HG03108 (cell line): ENCODE measurements at regions not wholly inside any gene's neighbourhood (a gene's known extent, or its start where the extent isn't known, plus 50 kb on each side); places are given as distances from the start of the nearest gene placed in this dataset.

Experiments
- ATAC-seq: cut with Tn5 transposase; IDR thresholded peaks from one replicate; pipeline ENCODE4 v1.9.1; 2021; ENCODE audit warnings: moderate library complexity; ENCODE audit not compliant: unreplicated experiment

DNA sequence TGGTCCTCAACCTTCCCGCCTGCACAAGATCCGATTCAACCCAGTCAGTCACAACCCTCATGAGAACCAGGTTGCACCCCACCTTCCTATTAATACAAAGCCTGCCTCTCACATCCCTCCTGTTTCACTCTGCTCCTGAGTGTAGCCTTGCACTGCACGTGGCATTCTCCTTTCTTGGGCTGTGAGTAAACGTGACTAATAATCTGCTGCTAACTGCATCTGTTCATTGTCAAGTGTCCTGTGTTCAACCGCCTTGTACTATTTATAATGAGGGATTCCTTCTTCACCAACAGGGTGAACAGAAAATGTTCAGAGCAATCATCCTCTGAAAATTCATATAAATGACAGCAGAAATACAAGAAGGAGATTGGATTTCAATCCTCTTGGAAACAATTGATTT lies 1608.2 kb downstream of the SLITRK5 start:
- ATAC-seq = no peak

DNA sequence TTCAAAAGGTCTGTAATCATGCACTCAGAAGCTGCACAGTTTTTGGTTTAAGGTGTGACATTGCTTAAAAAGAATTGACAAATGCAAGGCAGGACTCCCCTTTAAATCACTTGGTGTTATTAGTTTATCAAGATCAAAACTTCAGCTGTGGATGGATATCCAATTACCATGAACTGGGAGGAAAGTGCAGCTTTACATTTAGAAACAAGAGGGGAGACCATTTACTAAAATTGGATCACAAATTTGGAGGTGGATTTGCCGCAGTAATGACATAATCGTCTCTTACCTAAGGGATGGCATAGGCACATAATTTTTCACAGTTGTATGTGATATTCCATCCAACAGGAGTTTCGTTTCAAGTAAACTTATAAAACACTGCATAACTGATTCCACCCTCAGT lies 1610.2 kb downstream of the SLITRK5 start:
- ATAC-seq = no peak

DNA sequence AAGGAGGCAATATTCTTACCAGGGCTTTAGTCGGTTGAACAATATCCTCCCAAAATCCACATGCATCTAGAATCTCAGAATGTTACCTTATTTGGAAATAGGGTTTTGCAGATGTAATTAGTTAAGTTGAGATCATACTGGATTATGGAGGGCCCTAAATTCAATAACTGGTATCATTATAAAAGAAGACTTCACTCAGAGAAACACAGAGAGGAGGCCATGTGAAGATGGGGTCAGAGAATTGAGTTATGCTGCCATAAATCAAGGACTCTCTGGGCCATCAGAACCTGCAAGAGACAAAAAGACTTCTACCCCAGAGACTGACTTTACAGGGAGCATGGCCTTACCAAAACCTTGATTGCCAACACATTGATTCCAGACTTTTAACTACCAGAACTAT lies 1611.1 kb downstream of the SLITRK5 start:
- ATAC-seq = no peak

DNA sequence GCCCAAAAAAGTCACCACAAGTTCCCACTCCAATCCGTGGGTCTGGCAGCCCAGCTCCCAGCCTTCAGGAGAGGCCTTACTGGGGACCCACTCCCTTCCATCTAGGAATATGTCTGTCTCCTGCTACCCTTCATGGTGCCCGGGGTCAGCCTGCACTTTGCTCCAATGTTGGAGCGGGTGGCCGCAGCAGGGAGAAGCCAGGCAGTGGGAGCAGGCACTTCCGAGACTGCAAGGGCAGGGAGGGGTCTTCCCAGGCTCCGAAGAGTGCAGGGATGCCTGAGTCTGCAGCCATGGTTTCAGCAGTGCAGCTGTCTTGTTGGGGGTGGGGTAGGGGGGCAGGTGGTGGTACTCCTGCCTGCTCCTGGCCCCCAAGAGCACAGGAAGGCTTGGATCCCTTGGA lies 1616.2 kb downstream of the SLITRK5 start:
- ATAC-seq = no peak

DNA sequence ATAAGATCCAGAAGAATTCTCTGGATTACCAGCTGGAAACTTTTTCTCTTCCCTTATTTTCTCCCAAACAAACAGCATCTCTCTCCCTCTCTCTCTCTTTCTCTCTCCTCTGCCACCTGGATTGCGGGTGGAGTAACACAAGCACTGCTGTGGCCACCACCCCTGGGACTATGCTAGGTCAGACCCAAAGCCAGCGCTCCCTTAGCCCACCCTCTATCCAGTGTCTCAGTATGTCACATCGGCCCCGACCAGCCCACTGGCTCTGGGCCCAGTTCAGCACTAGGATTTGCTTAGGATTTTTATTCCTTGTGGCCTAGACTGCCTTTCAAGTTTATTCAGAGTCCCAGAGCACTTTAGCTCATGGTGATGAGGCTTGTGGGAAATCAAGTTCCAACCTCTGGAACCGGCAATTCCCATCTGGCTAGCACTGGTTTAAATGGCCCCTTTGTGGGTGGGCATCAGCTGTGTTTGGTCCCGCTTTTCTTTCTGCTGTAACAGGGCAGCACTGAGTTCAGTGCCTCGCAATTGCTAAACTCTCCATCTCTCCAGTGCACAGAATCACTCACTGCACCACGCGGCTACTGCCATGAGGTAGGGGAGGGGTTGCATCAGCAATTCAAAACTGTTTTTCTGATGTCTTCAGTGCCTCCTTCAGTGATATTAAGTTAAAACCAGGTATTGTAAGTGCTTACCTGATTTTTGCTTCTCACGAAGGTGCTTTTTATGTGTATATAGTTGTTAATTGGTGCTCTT lies 1623.1 kb downstream of the SLITRK5 start:
- ATAC-seq = no peak

DNA sequence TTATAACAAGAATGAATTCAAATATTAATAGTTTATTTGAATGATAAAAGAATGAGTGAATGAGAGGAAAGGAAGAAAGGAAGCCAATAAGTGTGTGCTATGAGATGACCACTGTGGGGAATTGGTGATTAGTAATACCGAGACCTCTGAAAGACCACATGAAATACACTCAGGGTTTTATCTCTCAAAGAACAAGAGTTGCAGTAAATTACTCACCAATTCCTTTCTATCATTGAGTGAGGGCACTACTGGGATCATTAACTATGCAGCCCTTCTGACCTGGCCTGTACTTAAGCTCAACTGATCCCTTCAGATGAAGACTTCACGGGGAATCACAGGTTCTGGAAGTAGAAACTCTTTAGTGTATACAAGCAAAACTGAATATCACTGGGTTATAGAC lies 1636.1 kb downstream of the SLITRK5 start:
- no peak for ATAC-seq

DNA sequence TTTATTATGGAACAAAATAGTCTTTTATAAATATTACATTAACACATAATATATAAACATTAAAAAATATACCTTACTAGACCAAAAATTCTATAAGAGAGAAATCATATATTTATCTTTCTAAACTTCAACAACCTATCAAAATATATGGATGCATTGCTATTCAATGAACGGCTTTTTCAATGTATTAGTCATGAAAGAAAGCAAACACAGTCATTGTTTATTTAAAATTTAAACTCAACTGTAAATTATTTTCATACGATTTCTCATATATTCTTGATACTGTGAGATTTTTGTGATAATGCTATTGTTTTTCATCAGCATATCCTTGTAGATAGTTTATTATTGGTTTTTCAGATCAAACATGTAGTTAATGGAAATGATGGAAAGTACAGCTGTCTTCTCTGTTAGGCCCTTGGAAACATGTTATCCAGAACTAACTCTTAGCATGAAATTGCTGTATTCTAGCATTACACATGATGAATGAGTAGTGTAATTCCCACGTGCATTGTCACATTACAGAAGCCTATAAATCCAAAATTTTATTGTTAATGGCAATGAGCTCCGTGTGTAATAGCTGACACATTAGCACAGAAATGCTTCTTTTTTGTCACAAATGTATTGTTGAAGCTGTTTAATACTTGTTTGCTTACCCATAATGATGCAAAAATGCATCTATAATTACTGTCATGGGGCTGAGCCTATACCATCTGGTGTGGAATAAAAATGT lies 1639.9 kb downstream of the SLITRK5 start:
- no peak for ATAC-seq

DNA sequence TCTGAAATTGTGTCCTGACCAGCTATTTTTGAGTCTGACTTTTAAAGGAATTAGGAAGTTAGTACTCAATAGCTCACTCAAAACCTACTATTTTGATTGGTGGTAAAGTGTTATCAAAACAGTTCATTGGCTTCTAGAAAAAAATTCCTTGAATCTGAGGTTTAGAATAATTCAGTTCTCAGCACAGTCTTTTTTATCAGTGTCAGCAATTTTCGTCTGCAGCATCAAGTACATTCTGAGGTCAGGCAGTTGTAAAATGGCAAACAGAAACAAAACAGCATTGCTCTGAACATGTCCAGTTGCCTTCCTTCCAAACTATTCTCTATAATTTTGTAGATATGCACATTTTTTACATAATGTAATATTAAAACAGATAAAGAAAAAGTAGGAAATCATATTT lies 1644.1 kb downstream of the SLITRK5 start:
- ATAC-seq = no peak

DNA sequence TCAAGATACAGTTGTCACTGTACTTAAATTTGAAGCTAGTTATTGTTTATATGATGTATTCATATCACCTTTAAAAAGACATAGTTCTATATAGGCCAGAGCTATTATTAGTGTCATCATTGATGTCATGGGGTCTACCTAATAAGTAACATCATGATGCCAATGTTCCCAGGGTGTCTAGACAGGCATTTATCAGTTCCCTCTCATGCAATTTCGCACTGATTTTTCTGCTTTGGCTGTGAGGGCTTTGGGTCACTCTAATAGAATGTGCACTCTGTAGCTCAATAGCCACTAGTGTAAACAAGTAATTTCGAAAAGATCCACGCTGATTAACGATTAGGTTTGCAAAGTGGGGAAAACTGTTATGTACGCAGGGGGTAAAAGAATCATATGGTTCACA lies 1651.3 kb downstream of the SLITRK5 start:
- no peak for ATAC-seq

DNA sequence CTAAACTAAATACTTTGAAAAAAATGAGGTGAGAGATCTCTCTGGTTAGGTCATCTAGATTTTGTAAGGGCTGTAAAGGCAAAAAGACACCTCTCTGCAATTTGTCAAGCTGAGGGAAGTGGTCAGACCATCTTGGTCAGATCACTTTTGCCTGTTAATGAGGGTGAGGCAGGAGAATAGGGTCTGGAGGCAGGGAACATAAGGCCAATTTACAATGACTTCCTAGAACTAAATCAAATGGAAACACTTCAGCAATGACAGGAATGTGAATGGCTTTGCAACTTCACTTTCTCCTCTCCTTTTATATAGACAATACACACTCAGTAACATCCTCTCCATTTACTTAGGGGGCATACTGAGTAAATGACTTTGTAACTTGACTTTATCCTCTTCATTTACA lies 1653.4 kb downstream of the SLITRK5 start:
- ATAC-seq = no peak

DNA sequence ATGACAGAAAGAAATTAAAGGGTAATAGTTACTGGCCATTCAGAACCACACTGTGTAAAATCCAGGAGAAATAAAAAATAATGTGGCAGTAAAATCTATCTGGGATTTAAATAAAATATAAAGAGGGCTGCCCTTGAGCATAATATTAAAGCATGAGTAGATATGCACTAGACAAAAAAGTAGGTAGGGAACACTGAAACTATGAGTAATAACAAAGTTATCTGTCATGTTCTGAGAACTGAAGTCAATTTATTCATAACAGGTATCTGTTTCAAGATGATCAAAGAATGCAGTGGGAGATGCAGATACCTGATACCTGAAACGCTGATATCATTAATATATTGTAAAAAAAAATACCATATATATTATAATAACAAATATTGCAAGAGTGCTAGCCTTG lies 1672.0 kb downstream of the SLITRK5 start:
- ATAC-seq = no peak

DNA sequence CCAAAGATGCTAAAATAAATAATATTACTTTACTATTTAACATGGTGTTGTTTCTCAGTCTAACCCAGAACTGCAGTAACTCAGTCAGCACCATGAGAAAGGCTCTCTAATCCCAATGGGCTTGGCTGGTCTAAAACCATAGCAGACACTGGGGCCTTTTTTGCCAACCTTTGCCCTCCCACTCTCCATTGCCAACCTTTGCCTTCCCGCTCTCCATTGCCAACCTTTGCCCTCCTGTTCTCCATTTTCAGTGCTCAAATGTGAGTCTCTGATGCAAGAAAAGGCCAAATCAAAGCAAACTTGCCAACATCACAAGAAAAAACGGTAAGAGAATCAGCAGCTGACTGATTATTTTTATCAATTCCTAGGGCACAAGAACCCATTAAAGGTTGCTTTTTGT lies 1681.2 kb downstream of the SLITRK5 start:
- ATAC-seq = no peak

DNA sequence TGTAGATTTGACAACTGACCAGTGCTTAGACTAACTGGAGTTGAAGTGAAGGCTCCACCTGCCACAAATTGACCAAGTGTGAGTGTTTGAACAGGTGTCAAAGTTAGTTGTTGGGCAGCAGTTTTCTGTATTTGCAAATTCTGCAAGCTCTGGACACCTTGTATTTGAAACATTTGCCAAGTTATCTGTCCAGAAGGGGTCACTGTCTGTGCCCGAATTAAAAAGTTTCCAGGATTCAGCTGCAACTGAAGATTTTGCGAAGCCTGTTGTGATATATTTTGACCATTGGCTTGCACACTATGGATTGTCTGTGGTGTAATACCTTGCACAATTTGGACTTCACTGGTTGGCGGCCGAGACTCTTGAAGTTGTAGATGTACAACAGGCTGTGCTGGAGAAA lies 1690.7 kb downstream of the SLITRK5 start:
- no peak for ATAC-seq

DNA sequence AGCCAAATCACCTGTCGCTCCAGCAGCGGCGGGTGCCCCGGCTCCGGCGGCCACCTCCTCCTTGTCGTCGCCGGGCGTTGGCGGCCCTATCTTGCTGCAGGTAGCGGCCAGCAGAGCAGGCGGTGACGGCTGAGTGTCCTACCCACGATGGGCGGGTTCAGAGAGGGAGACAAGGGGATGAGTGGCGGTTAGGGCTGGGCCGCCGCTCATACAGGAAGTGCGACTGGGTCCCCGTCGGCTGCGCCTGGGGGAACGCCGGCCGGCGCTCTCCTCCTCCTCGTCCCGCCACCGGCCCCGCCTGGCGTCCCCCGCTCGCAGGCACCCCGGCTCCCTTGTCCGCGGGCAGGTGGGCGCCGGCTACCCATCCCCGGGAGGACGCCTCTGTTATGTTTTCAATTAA lies 1692.0 kb downstream of the SLITRK5 start:
- ATAC-seq = no peak

DNA sequence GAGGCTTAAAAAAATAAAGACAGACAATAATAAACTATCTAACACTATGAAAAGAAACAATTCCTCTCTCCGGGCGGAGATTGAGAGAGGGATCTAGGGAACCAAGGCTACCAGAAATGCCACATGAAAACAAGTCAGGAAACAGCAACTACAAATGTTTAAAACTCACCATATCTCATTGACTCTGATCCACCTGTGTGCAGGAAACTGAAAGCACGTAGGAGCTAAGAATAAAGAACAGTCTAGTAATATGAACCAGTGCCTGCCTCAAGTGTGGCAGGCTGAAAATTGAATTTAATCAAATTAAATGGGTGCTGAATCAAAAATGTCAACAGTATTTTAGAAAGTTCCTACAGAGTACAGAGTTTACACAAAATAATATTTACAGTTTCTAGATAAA lies 1701.0 kb downstream of the SLITRK5 start:
- ATAC-seq = no peak

DNA sequence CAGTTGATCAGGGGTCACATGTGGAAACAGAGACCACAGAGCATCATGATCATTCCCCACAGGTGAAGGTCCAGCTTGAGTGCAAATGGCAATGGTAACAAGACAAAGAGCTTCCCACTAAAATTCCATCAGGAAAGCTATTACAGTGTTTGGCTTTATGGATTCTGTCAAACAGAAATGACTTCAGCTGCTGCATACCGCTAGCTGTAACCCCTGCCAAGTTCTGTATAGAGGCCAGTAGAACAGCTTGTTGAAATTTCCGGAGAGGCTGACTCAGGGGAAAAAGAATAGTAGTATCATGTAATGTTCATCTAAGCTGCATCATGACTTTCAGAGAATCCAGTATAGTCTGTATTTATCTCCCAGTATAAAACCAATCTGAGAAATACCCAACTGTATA lies 1704.7 kb downstream of the SLITRK5 start:
- no peak for ATAC-seq

DNA sequence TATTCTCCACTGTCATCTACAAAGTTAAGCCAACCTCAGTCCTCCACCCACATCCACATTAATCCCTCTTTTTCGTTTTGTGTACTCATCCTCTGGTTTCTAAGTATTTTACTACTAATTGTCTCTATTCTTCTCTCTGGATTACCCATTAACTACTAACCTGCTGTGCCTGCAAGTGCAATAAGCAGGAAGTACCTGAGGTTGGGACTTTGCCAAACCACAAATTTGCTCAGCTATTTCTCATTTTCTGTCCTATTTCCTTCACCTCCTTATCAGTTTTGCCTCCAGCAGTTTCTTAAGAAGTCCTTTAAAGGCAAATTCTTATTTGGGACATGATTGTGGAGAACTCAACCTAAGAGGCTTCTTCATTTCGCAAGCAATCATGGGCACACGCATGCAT lies 1708.9 kb downstream of the SLITRK5 start:
- no peak for ATAC-seq

DNA sequence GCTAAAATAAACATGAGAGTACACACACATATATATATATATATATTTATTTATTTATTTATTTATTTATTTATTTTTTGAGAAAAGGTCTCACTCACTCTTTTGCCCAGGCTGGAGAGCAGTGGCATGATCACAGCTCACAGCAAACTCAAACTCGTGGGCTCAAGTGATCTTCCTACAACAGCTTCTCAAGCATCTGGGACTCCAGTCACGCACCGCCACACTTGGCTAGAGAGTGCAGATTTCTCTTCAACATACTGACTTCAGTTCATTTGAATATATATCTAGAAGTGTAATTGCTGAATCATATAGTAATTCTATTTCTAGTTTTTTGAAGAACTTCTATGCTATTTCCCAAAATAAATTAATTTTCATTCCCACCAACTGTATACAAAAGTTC lies 1711.8 kb downstream of the SLITRK5 start:
- ATAC-seq = no peak

DNA sequence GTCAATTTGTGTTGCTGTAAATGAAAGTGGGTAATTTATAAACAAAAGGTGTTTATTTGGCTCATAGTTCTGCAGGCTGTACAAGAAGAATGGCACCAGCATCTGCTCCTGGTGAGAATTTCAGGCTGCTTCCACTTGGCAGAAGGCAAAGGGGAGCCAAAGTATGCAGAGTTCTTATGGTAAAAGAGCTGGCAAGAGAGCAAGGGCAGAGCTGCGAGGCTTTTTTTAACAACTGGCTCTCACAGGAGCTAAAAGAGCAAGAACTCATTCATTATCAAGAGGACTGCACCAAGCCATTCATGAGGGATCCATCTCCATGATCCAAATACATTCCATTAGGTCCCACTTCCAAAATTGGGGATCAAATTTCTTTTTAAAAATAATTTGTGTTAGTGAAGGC lies 1712.7 kb downstream of the SLITRK5 start:
- ATAC-seq = no peak

DNA sequence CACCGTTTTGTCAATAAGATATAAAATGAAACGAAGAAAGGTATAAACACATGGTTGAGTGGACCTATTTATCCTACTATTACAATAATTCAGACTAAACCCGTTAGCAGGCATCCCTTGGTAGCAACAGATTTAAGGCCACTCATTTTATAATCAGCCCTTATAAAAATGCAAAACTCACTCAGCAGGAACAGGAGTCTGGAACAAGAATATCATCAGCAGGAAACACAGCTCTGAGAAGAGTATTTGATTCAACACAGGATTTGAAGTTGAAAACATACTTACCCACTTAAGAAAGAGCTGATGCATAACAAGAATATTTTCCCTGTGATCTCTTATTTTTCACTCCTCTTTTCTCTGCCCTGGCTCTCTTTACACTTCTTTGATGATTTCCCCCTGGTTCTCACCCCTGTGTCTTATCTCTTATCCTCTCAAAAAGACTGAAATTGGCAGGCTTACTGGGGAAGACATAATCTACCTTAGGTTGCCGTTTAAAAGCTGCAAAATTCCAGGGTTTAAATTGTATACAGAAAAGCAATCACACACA lies 1722.7 kb downstream of the SLITRK5 start:
- ATAC-seq = no peak

DNA sequence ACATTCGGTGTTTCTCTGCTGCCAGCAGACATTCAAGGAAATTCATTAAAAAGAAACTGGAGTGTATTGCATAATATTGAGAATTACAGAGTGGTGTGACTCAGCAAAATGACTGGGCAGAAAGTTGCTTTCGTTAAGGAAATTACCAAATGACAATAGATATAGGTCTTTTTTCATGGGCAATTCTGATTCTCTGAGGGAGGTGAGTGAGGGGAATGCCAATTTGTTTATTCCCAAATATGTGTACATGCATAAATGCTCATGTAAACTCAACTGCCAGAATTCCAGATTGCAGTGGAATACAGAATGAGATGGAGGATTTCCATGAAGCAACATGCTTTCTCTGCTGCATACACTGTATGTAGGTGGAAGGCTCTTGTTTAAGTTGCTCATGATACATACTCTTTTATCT lies 1730.1 kb downstream of the SLITRK5 start:
- no peak for ATAC-seq

DNA sequence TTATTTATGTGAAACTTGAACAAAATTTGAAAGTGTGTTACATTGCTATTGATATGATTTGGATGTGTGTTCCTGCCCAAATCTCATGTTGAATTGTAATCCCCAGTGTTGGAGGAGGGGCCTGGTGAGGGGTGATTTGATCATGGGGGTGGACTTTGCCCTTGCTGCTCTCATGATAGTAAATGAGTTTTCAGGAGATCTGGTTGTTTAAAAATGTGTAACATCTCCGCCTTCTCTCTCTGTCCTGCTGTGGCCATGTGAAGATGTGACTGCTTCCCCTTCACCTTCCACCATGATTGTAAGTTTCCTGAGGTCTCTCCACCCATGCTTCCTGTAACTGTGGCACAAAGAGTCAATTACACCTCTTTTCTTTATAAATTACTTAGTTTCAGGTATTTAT lies 1731.0 kb downstream of the SLITRK5 start:
- no peak for ATAC-seq
